Osteocyte (in vitro differentiated cells): ENCODE measurements at regions not wholly inside any gene's neighbourhood (a gene's known extent, or its start where the extent isn't known, plus 50 kb on each side); places are given as distances from the start of the nearest gene placed in this dataset.
A peak's percentile ranks its signal among the peaks of the same experiment; 100 is the strongest.

Experiments used
- DNase-seq: peaks from one replicate; pipeline ENCODE4 v3.0.0; 2021; ENCODE audit warnings: mixed read lengths; ENCODE audit not compliant: unreplicated experiment; ENCODE audit errors: extremely low spot score
- H3K27ac Mint-ChIP-seq: one replicate; pipeline ENCODE4 v1.8.0; 2021; ENCODE audit warnings: mild to moderate bottlenecking, mixed read lengths; ENCODE audit not compliant: unreplicated experiment
- H3K27me3 Mint-ChIP-seq: one replicate; pipeline ENCODE4 v1.8.0; 2021; ENCODE audit warnings: mixed read lengths; ENCODE audit not compliant: unreplicated experiment
- H3K36me3 Mint-ChIP-seq: one replicate; pipeline ENCODE4 v1.8.0; 2021; ENCODE audit warnings: mixed read lengths; ENCODE audit not compliant: unreplicated experiment
- H3K4me1 Mint-ChIP-seq: one replicate; pipeline ENCODE4 v1.8.0; 2021; ENCODE audit warnings: mixed read lengths; ENCODE audit not compliant: unreplicated experiment
- H3K4me3 Mint-ChIP-seq: one replicate; pipeline ENCODE4 v1.8.0; 2021; ENCODE audit warnings: mild to moderate bottlenecking, moderate library complexity, mixed read lengths; ENCODE audit not compliant: unreplicated experiment
- H3K9me3 Mint-ChIP-seq: one replicate; pipeline ENCODE4 v1.8.0; 2021; ENCODE audit warnings: mixed read lengths; ENCODE audit not compliant: unreplicated experiment
- TF ChIP-seq, protein P1 (sequence below): fragments of 200-600 bp; sonication (generic); IDR thresholded peaks from 2 replicates; pipeline ENCODE4 v1.5.0; 2021; ENCODE audit warnings: antibody characterized with exemption, mild to moderate bottlenecking, moderate library complexity

DNA sequence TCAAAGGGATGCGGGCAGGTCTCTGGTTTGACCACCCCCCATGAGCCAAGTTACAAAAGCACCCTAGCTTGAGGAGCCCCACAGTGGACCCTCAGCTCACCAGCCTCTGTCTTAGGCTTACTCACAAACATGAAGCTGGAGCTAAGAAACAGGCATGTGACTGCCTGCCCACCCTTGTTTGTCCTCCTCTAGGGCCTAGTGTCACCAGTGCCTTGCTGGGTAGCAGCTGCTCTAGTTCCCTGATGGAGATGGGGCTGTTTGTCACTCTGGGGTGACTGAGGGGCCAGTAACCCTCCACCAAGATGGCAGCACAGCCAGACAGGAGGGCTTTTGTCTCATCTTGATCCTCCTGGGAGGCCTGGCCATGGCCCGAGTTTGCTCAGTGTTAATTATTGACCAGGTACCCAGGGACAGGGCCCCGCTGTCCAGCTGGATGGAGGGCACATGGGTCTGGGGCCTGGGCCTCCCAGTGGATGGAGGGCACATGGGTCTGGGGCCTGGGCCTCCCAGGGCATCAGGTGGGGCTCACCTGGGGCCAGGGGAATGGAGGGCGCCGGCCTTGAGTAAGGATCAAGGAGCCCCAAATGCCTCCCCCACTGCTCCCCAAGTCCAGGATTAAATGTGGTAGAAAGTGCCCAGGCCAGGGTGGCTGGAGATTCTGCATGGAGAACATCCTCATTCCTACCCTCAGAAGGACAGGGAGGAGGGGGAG, 185.9 kb upstream of the HAAO start:
- TF ChIP-seq, protein P1, sequence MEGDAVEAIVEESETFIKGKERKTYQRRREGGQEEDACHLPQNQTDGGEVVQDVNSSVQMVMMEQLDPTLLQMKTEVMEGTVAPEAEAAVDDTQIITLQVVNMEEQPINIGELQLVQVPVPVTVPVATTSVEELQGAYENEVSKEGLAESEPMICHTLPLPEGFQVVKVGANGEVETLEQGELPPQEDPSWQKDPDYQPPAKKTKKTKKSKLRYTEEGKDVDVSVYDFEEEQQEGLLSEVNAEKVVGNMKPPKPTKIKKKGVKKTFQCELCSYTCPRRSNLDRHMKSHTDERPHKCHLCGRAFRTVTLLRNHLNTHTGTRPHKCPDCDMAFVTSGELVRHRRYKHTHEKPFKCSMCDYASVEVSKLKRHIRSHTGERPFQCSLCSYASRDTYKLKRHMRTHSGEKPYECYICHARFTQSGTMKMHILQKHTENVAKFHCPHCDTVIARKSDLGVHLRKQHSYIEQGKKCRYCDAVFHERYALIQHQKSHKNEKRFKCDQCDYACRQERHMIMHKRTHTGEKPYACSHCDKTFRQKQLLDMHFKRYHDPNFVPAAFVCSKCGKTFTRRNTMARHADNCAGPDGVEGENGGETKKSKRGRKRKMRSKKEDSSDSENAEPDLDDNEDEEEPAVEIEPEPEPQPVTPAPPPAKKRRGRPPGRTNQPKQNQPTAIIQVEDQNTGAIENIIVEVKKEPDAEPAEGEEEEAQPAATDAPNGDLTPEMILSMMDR = no peak
- Mint-ChIP-seq H3K36me3 (no peaks in the 10 kb centered on the region), H3K4me3 (no peak overlapping the region), H3K4me1 (peaks cover 29% of the 10 kb centered on the region), H3K27me3 (no peaks in the 10 kb centered on the region), H3K27ac (no peak overlapping the region), H3K9me3 (no peaks in the 10 kb centered on the region)
- DNase-seq = no peak

DNA sequence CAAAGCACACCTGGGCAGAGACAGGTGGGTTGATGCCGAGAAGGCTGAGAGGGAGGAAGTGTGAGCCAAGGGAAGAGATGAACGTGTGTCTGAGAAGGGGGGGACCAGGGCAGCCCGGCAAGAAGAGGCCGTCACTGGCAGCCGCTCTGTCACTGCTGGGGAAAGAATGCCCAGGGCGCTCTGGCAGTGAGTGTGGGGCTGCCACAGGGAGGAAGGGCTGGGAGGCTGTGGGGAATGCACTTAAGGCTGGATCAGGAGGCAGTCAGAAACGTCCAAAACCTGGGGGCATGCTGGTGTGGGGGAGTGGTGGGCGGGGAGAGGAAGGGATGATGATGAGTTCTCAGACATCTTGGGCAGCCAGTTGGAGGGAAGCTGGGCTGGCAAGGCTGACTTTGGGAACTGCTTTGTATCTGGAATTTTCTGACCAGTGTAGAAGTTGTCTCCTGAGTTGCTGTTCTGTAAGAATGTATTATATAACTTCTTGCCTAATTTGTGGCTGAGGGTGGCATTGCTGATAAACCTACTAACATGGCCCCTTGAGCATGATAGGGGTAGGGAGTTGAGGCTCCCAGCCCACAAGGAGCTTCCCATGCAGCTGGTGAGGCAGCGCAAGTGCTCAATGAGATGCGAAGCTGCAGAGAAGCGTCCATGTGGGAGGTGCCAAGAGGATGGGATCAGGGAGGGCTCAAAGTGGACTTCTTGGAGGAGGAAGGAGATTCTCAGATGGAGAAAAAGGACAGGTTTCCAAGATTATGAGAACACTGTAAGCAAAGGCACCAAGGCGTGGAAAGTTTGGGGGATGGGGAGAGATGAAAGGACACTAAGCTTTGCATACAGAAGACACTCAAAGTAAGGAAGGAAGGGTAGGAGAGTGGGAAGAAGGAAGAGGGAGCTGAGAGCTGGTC, 185.1 kb upstream of the HAAO start:
- H3K4me1 Mint-ChIP-seq = peaks cover 29% of the 10 kb centered on the region
- H3K36me3 Mint-ChIP-seq = no peaks in the 10 kb centered on the region
- no peak overlapping the region for H3K27ac Mint-ChIP-seq
- H3K4me3 Mint-ChIP-seq = no peak overlapping the region
- TF ChIP-seq, protein P1 = no peak
- no peaks in the 10 kb centered on the region for H3K9me3 Mint-ChIP-seq
- no peak for DNase-seq
- H3K27me3 Mint-ChIP-seq = no peaks in the 10 kb centered on the region

DNA sequence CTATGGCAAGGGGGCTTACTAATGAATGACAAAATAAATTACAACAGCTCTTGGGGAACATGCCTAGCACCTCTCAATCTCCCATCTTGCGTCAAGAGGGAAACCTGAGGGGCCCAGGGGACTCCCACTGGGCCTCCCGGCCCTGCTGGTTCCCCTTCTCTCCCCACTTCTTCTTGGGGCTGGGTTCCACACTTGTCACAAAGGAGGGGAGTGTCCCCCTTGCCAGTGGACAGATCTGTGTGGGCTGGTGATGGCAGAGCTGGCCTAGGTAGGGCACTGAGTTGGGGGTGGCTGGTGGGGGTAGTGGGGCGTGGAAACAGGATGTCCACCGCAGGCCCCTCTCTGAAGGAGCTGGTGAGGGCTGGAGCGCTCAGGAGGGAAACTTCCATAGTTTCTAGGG, 184.0 kb upstream of the HAAO start:
- H3K36me3 Mint-ChIP-seq = no peaks in the 10 kb centered on the region
- H3K4me3 Mint-ChIP-seq = no peak overlapping the region
- DNase-seq = no peak
- H3K27ac Mint-ChIP-seq = no peak overlapping the region
- peaks cover 31% of the 10 kb centered on the region for H3K4me1 Mint-ChIP-seq
- TF ChIP-seq, protein P1 = no peak
- H3K9me3 Mint-ChIP-seq = no peaks in the 10 kb centered on the region
- no peaks in the 10 kb centered on the region for H3K27me3 Mint-ChIP-seq

DNA sequence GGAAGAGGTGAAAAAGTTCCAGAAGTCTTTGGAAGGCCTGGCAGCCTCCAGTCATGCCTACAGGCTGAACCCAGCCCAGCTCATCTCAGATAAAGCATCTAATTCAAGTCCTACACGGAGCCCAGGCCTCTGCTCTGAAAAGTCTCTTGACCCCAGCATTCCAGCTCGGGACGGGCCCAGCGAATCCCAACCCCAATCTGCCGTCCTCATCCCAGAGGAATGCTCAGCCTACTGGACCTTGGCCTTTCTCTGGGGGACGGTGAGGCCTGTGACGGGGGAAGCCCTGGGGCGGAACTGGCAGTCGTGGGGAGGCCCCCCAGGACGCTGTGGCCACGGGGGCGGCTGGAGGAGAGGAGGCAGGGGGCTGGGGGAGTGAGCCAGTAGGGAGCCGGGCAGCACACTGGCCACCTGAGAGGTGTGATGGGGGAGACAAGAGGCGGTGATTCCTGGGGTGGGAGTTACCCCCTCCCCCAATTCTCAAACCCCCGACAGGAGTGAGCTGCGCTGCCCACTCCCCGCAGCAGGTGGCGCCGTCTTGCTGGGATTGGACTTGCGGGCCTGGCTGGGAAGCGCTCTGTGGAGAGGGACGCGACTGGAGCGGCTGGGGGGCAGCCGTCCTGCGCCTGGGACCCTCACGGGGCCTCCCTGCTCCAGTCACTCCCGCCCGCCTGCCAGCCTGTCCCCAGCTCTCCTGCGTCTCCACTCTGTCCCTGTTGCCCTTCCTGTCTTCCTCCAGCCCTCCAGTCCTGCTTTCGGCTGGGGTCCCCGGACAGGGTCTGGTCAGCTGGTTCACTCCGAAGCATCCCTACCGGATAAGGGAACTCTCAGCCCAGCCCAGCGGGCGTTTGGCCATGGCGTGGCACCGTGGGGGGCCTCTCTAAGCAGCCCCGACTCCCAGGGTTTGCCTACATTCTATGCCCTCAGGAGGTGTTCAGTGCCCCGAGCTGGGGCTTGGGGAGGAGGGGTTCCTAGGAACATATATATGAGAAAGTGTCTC, 182.6 kb upstream of the HAAO start:
- TF ChIP-seq, protein P1 = peak; percentile 91
- no peaks in the 10 kb centered on the region for H3K36me3 Mint-ChIP-seq
- peak overlapping the region; percentile 66 for H3K27ac Mint-ChIP-seq
- H3K4me1 Mint-ChIP-seq = peaks cover 34% of the 10 kb centered on the region
- no peaks in the 10 kb centered on the region for H3K9me3 Mint-ChIP-seq
- DNase-seq = peak; percentile 90
- peak overlapping the region; percentile 63 for H3K4me3 Mint-ChIP-seq
- no peaks in the 10 kb centered on the region for H3K27me3 Mint-ChIP-seq
